GM18861 (cell line): ENCODE measurements at regions not wholly inside any gene's neighbourhood (a gene's known extent, or its start where the extent isn't known, plus 50 kb on each side); places are given as distances from the start of the nearest gene placed in this dataset.

Experiments used
- ATAC-seq: cut with Tn5 transposase; IDR thresholded peaks from one replicate; pipeline ENCODE4 v1.9.1; 2021; ENCODE audit not compliant: unreplicated experiment

- ATAC-seq, result no peak
These were observed 1189.4 kb upstream of the NUDT12 start for GRCh38 chr5:104751969-104752368.

- ATAC-seq, result no peak
These were observed 1177.3 kb upstream of the NUDT12 start for GRCh38 chr5:104739905-104740304.

- ATAC-seq, result no peak
These were observed 1176.9 kb upstream of the NUDT12 start for GRCh38 chr5:104739503-104739902.

GRCh38 chr5:104736073-104736472, 1173.5 kb upstream of the NUDT12 start:
- ATAC-seq, result no peak

- no peak for ATAC-seq
These were observed 1171.5 kb upstream of the NUDT12 start for GRCh38 chr5:104734046-104734445.

GRCh38 chr5:104733063-104733669, 1170.6 kb upstream of the NUDT12 start:
- no peak for ATAC-seq

GRCh38 chr5:104731331-104731730, 1168.7 kb upstream of the NUDT12 start:
- no peak for ATAC-seq

GRCh38 chr5:104708027-104708426, 1145.4 kb upstream of the NUDT12 start:
- no peak for ATAC-seq

- ATAC-seq, result no peak
These were observed 1144.0 kb upstream of the NUDT12 start for GRCh38 chr5:104706600-104706999.

- ATAC-seq, result no peak
These were observed 1139.6 kb upstream of the NUDT12 start for GRCh38 chr5:104702212-104702611.

GRCh38 chr5:104699438-104699837, 1136.8 kb upstream of the NUDT12 start:
- ATAC-seq, result no peak

- no peak for ATAC-seq
These were observed 1098.7 kb upstream of the NUDT12 start for GRCh38 chr5:104661256-104661655.

GRCh38 chr5:104659497-104659896, 1096.9 kb upstream of the NUDT12 start:
- ATAC-seq, result no peak

GRCh38 chr5:104652271-104652861, 1089.8 kb upstream of the NUDT12 start:
- no peak for ATAC-seq

- no peak for ATAC-seq
These were observed 1087.9 kb upstream of the NUDT12 start for GRCh38 chr5:104650313-104651055.

- ATAC-seq, result no peak
These were observed 1083.8 kb upstream of the NUDT12 start for GRCh38 chr5:104646416-104646815.

GRCh38 chr5:104643320-104643719, 1080.7 kb upstream of the NUDT12 start:
- ATAC-seq, result no peak

- ATAC-seq, result no peak
These were observed 1072.6 kb upstream of the NUDT12 start for GRCh38 chr5:104635227-104635626.

- ATAC-seq, result no peak
These were observed 1066.3 kb upstream of the NUDT12 start for GRCh38 chr5:104628911-104629310.

GRCh38 chr5:104626122-104626521, 1063.5 kb upstream of the NUDT12 start:
- ATAC-seq, result no peak

- ATAC-seq, result no peak
These were observed 1049.4 kb upstream of the NUDT12 start for GRCh38 chr5:104612005-104612404.

- no peak for ATAC-seq
These were observed 1048.7 kb upstream of the NUDT12 start for GRCh38 chr5:104611135-104611767.
